GM12892 (cell line): ENCODE measurements at regions not wholly inside any gene's neighbourhood (a gene's known extent, or its start where the extent isn't known, plus 50 kb on each side); places are given as distances from the start of the nearest gene placed in this dataset.

ENCODE experiments used
- DNase-seq: peaks from one replicate; pipeline ENCODE4 v3.0.0; 2011; ENCODE audit not compliant: insufficient read length
- FAIRE-seq: peaks from 2 replicates; lab custom pipeline; 2011; peaks lifted over from hg19 to GRCh38; lab: Jason Lieb, UNC
- POLR2A ChIP-seq: IDR thresholded peaks from 2 replicates; pipeline ENCODE4 v1.6.1; 2011; ENCODE audit warnings: low read depth, low read length, control low read depth
- POLR2AphosphoS5 ChIP-seq: IDR thresholded peaks from 2 replicates; pipeline ENCODE4 v1.6.1; 2011; ENCODE audit warnings: low read depth, low read length, control low read depth
- TAF1 ChIP-seq: IDR thresholded peaks from 2 replicates; pipeline ENCODE4 v1.6.1; 2011; ENCODE audit warnings: low read depth, mild to moderate bottlenecking, control low read depth, low read length, borderline replicate concordance

DNA sequence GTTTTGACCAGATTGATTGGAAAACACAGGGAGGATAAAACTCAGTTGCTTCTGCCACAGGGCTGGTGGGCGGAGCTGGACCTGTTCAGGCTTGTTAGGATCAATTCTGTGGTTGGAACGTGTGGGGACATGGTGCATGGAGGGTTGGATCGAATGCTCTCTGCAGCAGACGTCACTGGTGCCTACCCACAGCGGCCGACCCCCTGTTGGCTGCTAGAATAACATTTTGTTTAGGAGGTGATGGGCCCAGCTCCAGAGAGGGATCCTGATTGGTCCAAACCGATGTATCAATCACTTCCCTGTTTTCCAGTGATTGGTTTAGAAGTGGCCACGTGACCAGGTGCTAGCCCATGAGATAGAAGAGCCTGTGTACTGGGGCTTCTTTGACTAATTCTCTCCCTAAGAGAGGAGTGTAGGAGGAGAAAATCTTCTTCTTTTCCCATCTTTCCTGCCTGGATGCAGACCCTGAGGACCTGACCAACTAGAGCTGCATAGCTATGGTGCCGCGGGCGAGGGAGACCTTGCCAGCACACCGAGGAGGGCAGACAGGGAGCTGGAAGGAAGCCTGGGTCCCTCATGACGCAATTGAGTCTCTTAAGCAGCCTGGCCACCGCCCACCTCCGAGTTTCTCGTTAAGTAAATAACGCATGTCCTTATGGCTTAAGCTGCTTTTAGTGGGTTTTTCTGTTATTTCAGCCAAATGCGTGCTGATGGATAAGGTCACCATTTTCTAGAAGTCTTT lies 163.5 kb downstream of the AACS start:
- FAIRE-seq (no peak), DNase-seq (no peak)
- TF ChIP-seq TAF1 (no peak), POLR2A (no peak), POLR2AphosphoS5 (no peak)

DNA sequence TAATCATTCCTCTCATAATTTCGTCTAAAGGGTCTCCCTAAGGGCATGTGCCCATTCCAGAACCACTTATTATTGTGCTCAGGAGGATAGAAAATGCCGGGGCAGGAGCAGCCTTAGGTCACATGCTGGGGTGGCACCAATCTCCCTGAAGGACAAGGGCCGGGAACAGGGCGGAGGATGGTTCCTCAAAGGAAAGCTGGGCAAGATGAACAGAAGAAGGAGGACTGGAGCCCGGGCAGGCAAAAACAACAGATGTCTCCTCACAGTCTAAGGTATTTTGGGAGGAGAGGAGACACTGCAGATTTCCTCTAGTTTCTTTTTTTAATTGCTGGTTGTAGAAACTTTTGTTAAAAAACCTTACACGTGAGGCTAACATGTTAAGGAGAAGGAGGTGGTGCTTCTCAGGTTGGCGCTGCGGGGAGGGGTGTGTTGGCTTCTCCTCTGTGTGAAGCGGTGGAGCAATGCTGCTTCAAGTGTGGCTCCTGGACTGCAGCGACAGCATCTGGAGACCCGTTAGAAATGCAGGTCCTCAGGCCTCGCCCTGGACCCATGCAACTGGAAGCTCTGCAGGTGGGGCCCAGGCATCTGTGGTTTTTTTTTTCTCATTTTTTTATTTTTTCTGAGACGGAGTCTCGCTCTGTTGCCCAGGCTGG lies 164.8 kb downstream of the AACS start:
- TF ChIP-seq POLR2AphosphoS5 (no peak), POLR2A (no peak), TAF1 (no peak)
- DNase-seq (no peak), FAIRE-seq (no peak)

DNA sequence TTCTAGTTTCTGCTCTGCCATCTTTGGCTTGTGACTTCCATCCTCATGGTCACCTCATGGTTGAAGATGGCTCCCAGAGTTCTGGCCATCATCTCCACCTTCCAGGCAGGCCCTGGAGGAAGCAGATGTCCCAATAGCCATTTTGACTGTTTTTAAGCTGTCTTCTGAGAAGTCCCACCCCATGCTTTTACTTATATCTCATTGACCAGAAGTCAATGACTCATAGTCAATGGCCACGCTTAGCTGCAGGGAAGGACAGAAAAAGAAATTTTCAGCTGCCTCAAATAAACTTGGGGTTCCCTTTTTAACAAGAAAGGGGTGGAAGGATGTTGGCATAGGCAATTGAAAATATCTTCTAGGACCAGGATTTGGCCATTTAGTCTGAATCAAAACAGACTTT lies 168.1 kb downstream of the AACS start:
- TF ChIP-seq POLR2AphosphoS5 (no peak), TAF1 (no peak), POLR2A (no peak)
- no peak for DNase-seq
- no peak for FAIRE-seq

DNA sequence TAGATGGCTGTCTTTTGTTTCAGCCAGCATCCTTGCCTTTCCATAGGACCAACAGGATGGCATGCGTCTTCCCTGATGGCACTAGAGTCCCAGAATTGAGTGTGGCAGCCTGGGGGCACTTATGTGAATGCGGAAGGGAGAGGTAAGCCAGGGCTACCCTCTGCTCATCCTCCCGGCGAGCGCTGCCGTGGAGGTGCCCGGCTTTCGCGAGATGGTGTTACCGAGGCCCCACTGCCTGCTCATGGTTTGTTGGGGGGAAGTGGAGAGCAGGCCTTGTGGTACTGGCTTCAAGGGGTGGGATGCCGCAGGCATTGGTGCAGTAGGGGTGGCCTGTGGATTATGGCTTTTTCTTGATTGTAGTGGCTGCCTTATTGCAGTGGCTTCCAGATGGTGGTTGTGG lies 174.3 kb downstream of the AACS start:
- FAIRE-seq: no peak
- TF ChIP-seq POLR2AphosphoS5 (no peak), POLR2A (no peak), TAF1 (no peak)
- no peak for DNase-seq

DNA sequence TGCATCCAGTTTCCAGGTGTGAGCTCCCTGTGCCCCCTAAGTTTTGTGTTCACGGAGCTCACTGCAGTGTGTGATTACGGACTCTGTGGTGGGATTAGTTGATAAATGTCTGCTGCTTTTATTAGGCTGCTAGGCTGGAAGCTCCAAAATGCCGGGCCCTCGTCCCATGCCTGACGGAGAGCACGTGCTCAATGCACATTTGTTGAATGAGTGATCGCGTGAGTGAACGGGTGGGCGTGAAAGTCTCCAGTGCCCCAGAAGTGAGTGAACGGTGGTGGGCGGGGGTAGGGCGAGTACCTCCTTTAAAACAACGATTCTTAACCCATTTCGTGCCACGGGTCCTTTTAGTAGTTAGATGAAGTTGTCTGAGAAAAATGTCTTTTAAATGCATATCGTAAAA lies 175.5 kb downstream of the AACS start:
- DNase-seq: no peak
- no peak for FAIRE-seq
- no peak for TF ChIP-seq POLR2A
- no peak for TF ChIP-seq TAF1
- TF ChIP-seq POLR2AphosphoS5: no peak

DNA sequence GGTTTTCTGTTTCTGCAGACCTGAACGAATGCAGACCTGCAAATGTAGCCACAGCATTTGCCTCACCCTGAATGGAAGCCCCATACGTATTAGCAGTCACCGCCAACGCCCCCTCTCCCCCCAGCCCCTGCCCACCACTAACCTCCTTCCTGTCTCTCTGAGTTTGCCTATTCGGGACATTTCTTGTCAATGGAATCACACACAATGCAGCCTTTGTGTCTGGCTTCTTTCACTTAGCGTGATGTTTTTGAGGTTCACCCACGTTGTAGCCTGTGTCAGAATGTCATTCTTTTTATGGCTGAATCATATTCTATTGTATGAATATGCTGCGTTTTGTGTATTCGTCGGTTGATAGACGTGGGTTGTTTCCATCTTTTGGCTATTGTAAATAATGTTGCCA lies 178.6 kb downstream of the AACS start:
- FAIRE-seq (no peak), DNase-seq (no peak)
- TF ChIP-seq TAF1 (no peak), POLR2A (no peak)

DNA sequence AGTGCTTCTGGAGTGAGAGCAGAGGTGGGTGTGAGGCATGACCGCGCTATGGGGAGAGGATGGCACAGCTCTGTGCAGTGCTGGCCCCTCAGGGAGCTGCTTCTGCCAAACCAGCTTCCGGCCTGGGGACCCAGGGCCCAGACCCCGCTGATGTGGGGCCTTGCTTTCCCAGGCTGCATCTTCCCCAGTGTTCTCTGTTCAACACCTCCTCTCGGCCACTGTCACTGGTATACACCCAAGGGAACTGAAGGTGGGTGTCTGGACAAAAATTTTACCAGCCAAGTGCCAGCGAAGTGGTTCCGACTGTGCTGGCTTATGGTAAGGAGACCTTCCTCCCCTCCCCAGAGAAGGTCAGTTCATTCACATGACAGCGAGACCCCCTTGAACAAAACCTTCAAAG lies 179.1 kb downstream of the AACS start:
- DNase-seq (no peak), FAIRE-seq (no peak)
- TF ChIP-seq POLR2A (no peak), POLR2AphosphoS5 (no peak), TAF1 (no peak)

DNA sequence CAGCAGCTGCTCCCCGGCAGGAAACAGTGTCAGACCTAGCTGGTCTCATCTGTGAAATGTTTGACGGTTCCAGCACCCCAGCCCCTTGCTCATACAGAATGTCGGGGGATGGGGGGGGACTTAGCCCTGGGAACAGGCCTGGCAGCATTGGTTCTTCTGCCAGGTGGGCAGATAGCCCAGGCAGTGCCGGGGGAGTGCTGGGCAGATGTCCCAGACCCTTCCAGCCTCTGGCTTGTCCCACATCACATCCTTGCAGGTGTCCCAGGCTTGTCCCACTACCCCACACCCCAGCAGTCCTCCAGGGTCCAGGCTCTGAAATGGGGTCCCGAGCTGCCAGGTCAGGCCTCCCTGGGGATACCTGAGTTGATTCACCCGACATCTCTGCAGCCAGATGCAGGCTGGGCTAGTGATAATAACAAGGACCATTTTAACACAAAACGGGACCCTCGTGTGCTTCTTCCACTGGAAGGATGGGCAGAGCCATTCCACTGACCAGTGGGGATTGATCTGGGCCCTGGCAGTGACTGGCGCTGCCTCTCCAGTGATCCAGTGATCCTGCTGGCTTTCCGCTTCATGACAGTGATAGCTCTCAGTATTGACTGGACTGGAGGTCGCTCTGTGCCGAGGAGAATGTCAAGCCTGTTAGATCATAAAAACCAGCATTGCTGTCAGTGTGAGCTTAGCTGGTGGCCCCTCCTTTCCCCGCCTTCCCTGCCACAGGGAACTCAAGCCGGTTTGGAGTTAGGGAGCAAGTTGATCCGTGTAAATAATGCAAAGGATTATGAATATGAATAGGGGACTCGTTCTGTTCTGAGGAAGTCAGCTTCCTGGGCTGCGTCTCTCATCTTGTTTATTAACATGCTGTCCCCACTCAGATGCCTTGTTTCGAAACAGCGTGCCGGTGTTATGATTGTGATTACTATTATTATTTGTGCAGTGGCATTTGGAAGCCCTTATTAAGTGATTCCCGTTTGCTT lies 180.6 kb downstream of the AACS start:
- DNase-seq (no peak), FAIRE-seq (no peak)
- TF ChIP-seq POLR2A (no peak), TAF1 (no peak), POLR2AphosphoS5 (no peak)

DNA sequence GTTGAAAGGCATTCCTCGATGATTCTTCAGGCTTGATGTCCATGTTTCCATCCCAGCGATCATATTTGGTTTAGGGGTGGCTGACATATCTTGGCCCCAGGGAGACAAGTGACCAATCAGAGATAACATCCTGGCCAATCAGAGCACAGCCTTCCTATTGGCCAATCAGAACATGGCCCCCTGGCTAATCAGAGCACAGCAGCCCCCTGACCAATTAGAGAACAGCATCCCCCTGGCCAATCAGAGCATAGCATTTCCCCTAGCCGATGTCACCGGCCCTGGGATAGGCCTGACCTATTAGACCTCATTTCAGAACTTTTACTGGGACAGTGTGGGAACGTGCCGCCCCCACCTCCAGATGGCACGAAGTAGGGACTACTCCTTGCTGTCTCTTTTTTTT lies 182.2 kb downstream of the AACS start:
- no peak for DNase-seq
- TF ChIP-seq POLR2A (no peak), POLR2AphosphoS5 (no peak), TAF1 (no peak)
- no peak for FAIRE-seq

DNA sequence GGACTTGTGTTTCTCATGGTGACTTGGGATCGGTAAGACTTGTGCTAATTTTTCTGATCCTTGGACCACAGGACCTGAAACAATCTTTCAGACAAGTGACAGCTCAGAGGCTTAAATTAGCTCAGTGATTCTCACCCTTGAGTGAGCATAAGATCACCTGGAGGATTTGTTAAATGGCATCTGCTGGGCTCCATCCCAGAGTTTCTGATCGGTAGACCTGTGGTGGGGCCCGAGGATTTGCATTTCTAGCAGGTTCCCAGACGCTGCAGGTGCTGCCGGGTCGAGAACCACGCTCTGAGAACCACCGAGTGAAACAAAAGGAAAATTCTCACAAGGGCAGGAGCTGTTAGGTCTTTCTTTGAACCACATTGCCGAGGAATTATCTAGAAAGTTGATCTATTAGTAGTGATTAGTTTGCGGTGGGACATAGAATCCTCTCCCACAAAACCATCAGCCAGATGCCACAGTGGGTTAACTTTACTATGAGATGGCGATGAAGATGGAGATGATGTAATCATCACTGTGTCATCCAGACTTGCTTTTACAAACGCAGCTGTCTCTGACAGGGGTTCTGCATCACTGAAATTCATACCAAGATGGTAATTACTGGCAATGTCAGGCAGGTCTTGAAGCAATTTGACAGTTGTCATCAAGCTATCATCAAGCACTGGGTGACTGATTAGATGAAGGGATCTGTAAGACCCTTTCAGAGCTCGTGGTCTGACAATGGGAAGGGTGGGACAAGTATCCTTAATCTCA lies 184.0 kb downstream of the AACS start:
- FAIRE-seq (no peak), DNase-seq (no peak)
- TF ChIP-seq POLR2A: no peak
- TF ChIP-seq POLR2AphosphoS5: no peak
- no peak for TF ChIP-seq TAF1
